HEK293T (cell line): ENCODE measurements at regions not wholly inside any gene's neighbourhood (a gene's known extent, or its start where the extent isn't known, plus 50 kb on each side); places are given as distances from the start of the nearest gene placed in this dataset.

Experiments
- CTCF ChIA-PET: fragments of 350-600 bp; formaldehyde crosslinking; extraction: SDS; loops from one replicate; lab custom pipeline; 2021; ENCODE audit warnings: antibody characterized with exemption, inconsistent platforms; lab: Yijun Ruan, JAX
- POLR2A ChIA-PET: fragments of 350-600 bp; formaldehyde crosslinking; extraction: SDS; loops from one replicate; lab custom pipeline; 2020; ENCODE audit warnings: antibody characterized with exemption, inconsistent platforms; lab: Yijun Ruan, JAX
- DNase-seq: peaks from one replicate; pipeline ENCODE4 v3.0.0; 2012; ENCODE audit warnings: mixed read lengths; ENCODE audit errors: extremely low spot score
- ARNT ChIP-seq: fragments of 450-650 bp; IDR thresholded peaks from 2 replicates; pipeline ENCODE4 v1.6.1; 2017; ENCODE audit warnings: mild to moderate bottlenecking
- BHLHE40 ChIP-seq: fragments of 450-650 bp; IDR thresholded peaks from 2 replicates; pipeline ENCODE4 v1.6.1; 2016; ENCODE audit warnings: mild to moderate bottlenecking, moderate library complexity, borderline replicate concordance
- CTBP1 ChIP-seq: fragments of 450-650 bp; IDR thresholded peaks from 2 replicates; pipeline ENCODE4 v1.6.1; 2016; ENCODE audit warnings: borderline replicate concordance
- ELF4 ChIP-seq: fragments of 450-650 bp; IDR thresholded peaks from 2 replicates; pipeline ENCODE4 v1.6.1; 2017; ENCODE audit warnings: antibody characterized with exemption
- FOXA1 ChIP-seq: fragments of 450-650 bp; IDR thresholded peaks from 2 replicates; pipeline ENCODE4 v1.6.1; 2016; ENCODE audit warnings: mild to moderate bottlenecking
- FOXK2 ChIP-seq: fragments of 450-650 bp; IDR thresholded peaks from 2 replicates; pipeline ENCODE4 v1.6.1; 2016; ENCODE audit warnings: mild to moderate bottlenecking
- FOXM1 ChIP-seq: fragments of 450-650 bp; IDR thresholded peaks from 2 replicates; pipeline ENCODE4 v1.6.1; 2017; ENCODE audit warnings: mild to moderate bottlenecking, borderline replicate concordance
- HDGF ChIP-seq: fragments of 450-650 bp; IDR thresholded peaks from 2 replicates; pipeline ENCODE4 v1.6.1; 2017; ENCODE audit warnings: antibody characterized with exemption, borderline replicate concordance
- L3MBTL2 ChIP-seq: fragments of 450-650 bp; conservative IDR thresholded peaks from 2 replicates; pipeline ENCODE4 v1.6.1; 2016; ENCODE audit warnings: mild to moderate bottlenecking
- LEF1 ChIP-seq: fragments of 450-650 bp; IDR thresholded peaks from 2 replicates; pipeline ENCODE4 v1.6.1; 2017; ENCODE audit warnings: mild to moderate bottlenecking, borderline replicate concordance
- NFRKB ChIP-seq: fragments of 450-650 bp; IDR thresholded peaks from 2 replicates; pipeline ENCODE4 v1.6.1; 2016; ENCODE audit warnings: mild to moderate bottlenecking, moderate library complexity
- SP1 ChIP-seq: fragments of 450-650 bp; IDR thresholded peaks from 2 replicates; pipeline ENCODE4 v1.6.1; 2017
- SUZ12 ChIP-seq: fragments of 450-650 bp; IDR thresholded peaks from 2 replicates; pipeline ENCODE4 v1.6.1; 2016; ENCODE audit warnings: mild to moderate bottlenecking
- TARDBP ChIP-seq: fragments of 450-650 bp; IDR thresholded peaks from 2 replicates; pipeline ENCODE4 v1.6.1; 2016
- ZNF384 ChIP-seq: fragments of 450-650 bp; IDR thresholded peaks from 2 replicates; pipeline ENCODE4 v1.6.1; 2016
- TF ChIP-seq, protein P1 (sequence below): fragments of 450-650 bp; IDR thresholded peaks from 2 replicates; pipeline ENCODE4 v1.6.1; 2016

DNA sequence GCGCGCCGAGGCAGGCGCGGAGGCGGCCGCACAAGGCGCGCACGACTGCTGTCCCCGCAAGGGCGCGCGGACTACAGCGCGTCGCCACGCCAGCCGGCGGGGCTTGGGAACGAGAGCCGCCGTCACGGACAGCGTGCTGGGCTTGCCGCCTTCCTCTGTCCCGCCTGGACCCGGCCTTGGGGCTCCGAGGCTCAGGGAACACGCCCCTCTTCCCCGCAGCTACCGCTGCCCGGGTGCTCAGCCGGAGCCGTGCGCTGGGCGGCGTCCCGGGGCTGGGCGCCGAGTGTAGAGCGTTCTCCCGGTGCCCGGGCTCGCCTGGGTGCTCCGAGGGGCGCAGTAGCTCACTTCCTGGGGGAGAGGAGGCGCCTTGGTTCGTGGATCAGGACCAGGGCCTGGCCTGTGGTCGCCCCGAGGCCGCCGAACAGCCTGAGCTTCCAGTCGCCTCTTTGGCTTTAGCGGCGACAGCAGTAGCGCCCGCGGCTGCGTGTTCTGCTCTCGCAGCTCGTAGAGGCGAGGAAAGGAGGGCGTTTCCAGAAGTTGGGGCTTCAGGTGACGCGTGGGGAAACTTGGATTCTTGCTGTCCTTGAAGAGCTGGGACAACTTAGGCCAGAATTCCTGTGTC lies 226.7 kb upstream of the C2CD4B start:
- CTCF ChIA-PET = interaction anchor here (0.6 kb wide), 1 partner anchor 189 kb away, joined by 3 read pairs; no protein-coding TSS in a partner anchor
- TF ChIP-seq TARDBP (no peak), L3MBTL2 (peak; percentile 31; the same call in 1 of the 2 replicates), LEF1 (no peak)
- DNase-seq = peak; percentile 25
- POLR2A ChIA-PET = interaction anchor here (0.7 to 1.9 kb wide), 2 partner anchors 14 to 26 kb away, joined by 3 to 4 read pairs; no protein-coding TSS in a partner anchor

DNA sequence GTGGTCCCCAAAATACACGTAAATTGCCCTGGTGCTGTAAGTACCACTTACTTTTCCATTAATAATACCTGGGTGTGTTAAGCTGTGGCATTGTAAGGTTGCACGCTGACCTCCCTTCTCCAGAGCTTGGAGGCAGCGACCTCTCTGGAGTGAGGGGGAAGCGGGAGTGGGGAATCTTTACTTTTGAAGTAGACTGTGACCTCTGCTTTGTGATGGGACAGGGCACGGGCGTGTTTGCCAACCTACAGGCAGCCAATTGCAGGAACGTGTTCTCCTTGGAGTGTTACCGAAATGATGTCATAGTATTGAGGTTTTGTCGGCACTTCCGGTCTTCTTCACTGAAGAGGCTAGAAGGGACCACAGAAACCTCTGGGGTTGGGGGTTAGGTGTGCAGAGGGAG lies 227.3 kb upstream of the C2CD4B start:
- ChIA-PET POLR2A (interaction anchor here (1.9 kb wide), 1 partner anchor 25 kb away, joined by 4 read pairs; no protein-coding TSS in a partner anchor), CTCF (interaction anchor here (0.7 to 0.8 kb wide), 2 partner anchors 17 to 157 kb away, joined by 3 to 5 read pairs; no protein-coding TSS in a partner anchor)
- no peak for DNase-seq
- no peak for TF ChIP-seq TARDBP
- TF ChIP-seq SP1 = no peak
- TF ChIP-seq CTBP1 = no peak
- no peak for TF ChIP-seq BHLHE40
- no peak for TF ChIP-seq ARNT
- no peak for TF ChIP-seq HDGF
- TF ChIP-seq L3MBTL2 = no peak
- TF ChIP-seq FOXA1 = no peak
- TF ChIP-seq ZNF384 = no peak
- no peak for TF ChIP-seq NFRKB

DNA sequence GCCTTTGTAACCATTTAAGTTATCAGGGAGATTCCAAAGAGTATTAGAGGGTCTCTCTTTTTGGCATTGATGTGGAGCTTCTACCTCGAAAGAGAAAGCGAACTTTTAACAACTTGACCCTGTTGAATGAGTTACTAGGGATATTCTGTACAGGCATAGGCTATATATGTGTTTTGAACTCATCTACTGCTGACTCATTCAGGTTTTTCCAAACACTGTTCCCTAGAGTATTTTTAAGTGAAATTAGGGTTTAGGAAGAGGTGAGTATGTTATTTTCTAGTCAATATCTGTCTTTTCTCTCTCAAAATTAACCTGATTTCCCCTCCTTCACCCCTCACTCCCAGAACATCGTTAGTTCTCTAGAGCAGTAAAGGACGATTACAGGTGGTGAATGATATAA lies 228.1 kb upstream of the C2CD4B start:
- POLR2A ChIA-PET = no interaction called here
- CTCF ChIA-PET = interaction anchor here (0.7 to 0.8 kb wide), 2 partner anchors 16 to 156 kb away, joined by 3 to 5 read pairs; no protein-coding TSS in a partner anchor
- no peak for TF ChIP-seq ZNF384
- TF ChIP-seq BHLHE40 = no peak
- no peak for TF ChIP-seq SUZ12
- no peak for TF ChIP-seq ARNT
- TF ChIP-seq HDGF = no peak
- TF ChIP-seq CTBP1 = no peak
- TF ChIP-seq LEF1 = no peak
- no peak for TF ChIP-seq SP1
- TF ChIP-seq FOXA1 = no peak
- TF ChIP-seq L3MBTL2 = no peak
- TF ChIP-seq NFRKB = no peak
- no peak for DNase-seq

DNA sequence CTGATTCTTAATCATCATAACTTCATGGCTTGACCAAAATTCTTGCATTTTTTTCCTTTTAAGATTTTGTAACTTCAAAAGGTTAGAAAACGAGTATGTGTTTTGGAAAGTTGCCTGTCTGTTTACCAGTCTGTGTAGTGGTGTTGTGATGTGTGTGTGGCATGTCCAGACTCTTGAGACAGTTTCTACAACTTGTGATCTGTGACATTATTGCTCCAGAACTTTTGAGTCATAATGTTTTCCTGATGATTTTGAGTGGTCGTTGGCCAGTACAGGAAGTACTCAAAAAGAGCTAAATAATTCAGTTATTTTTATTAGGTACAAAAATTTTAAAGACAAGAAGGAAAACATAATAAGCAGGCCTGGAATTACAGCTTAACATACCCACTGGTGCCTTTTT lies 229.0 kb upstream of the C2CD4B start:
- TF ChIP-seq FOXK2 = no peak
- TF ChIP-seq SUZ12 = no peak
- TF ChIP-seq BHLHE40 = no peak
- TF ChIP-seq LEF1 = no peak
- no peak for TF ChIP-seq ELF4
- no peak for TF ChIP-seq ARNT
- no peak for TF ChIP-seq L3MBTL2
- TF ChIP-seq ZNF384 = no peak
- TF ChIP-seq TARDBP = no peak
- TF ChIP-seq CTBP1 = no peak
- no peak for TF ChIP-seq FOXM1
- TF ChIP-seq NFRKB = no peak
- no peak for TF ChIP-seq FOXA1
- TF ChIP-seq HDGF = no peak
- TF ChIP-seq, protein P1, sequence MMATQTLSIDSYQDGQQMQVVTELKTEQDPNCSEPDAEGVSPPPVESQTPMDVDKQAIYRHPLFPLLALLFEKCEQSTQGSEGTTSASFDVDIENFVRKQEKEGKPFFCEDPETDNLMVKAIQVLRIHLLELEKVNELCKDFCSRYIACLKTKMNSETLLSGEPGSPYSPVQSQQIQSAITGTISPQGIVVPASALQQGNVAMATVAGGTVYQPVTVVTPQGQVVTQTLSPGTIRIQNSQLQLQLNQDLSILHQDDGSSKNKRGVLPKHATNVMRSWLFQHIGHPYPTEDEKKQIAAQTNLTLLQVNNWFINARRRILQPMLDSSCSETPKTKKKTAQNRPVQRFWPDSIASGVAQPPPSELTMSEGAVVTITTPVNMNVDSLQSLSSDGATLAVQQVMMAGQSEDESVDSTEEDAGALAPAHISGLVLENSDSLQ = no peak
- no peak for TF ChIP-seq SP1
- no peak for DNase-seq
- CTCF ChIA-PET = interaction anchor here (0.7 kb wide), 1 partner anchor 1676 kb away, joined by 3 read pairs; no protein-coding TSS in a partner anchor
- POLR2A ChIA-PET = interaction anchor here (0.6 kb wide), 1 partner anchor 28 kb away, joined by 4 read pairs; no protein-coding TSS in a partner anchor

DNA sequence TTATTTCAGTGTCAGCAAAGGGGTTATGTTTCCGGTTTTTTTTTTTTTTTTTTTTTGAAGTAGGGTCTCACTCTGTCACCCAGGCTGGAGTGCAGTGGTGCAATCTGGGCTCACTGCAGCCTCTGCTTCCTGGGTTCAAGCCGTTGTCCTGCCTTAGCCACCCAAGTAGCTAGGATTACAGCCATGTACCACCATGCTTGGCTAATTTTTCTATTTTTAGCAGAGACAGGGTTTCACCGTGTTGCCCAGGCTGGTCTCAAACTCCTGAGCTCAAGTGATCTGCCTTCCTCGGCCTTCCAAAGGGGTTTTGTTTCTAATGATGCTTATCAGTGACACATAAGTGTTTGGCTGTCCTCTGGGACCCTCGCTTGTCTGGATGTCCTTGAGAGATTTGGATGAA lies 235.7 kb upstream of the C2CD4B start:
- POLR2A ChIA-PET = interaction anchor here (0.8 kb wide), 1 partner anchor 12 kb away, joined by 3 read pairs; no protein-coding TSS in a partner anchor
- TF ChIP-seq SUZ12 = no peak
- TF ChIP-seq ELF4 = no peak
- TF ChIP-seq ZNF384 = no peak
- TF ChIP-seq SP1 = no peak
- TF ChIP-seq FOXK2 = no peak
- no peak for TF ChIP-seq L3MBTL2
- TF ChIP-seq HDGF = no peak
- no peak for TF ChIP-seq FOXA1
- no peak for TF ChIP-seq CTBP1
- TF ChIP-seq TARDBP = no peak
- TF ChIP-seq, protein P1 = no peak
- no peak for TF ChIP-seq NFRKB
- no peak for TF ChIP-seq FOXM1
- no peak for TF ChIP-seq ARNT
- no peak for TF ChIP-seq BHLHE40
- no peak for TF ChIP-seq LEF1
- no peak for DNase-seq
- CTCF ChIA-PET = no interaction called here

DNA sequence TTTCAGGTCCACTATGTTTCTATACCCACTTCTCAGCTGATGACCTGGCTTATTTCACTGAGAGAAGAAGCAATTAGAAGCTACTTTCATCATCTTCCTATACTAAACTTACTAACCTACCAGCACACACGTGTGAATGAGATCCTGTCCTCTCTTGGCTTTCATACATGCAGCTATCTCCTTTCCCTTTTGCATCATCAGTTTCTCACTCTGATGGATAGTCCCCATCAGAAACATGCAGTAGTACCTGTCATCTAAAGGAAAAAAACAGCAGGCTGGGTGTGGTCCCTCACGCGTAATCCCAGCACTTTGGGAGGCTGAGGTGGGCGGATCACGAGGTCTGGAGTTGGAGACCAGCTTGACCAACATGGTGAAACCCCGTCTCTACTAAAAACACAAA lies 237.6 kb upstream of the C2CD4B start:
- CTCF ChIA-PET = interaction anchor here (0.7 kb wide), 1 partner anchor 556 kb away, joined by 3 read pairs; no protein-coding TSS in a partner anchor
- DNase-seq = no peak
- POLR2A ChIA-PET = no interaction called here
- TF ChIP-seq LEF1 = no peak

DNA sequence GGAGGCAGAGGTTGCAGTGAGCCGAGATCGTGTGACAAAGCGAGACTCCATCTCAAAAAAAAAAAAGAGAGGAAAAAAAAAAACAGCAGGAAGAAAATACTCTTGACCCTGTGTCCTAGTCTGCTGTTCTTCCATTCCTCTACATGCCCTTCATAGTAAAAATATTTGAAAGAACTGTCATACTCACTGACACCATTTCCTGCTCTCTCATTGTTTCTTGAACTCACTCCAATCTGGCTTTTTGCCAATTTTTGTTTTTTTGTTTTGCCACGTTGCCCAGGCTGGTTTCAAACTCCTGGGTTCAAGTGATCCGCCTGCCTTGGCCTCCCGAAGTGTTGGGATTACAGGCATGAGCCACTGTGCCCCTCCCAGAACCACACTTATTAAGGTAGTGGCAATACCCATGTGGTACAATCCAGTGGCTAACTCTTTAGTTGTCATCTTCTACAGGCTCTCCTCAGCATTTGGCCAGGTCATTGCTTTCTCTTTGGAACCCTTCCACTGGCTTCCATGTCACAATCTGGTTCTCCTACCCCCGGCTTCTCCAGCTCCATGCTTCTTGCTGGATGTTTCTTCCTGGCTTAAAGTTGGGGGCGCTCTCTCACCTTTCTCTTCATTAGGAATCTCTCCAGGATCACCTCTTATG lies 238.2 kb upstream of the C2CD4B start:
- no peak for DNase-seq

More for the DNA sequence above, 238.2 kb upstream of the C2CD4B start:
- CTCF ChIA-PET = interaction anchor here (0.7 kb wide), 1 partner anchor 556 kb away, joined by 3 read pairs; no protein-coding TSS in a partner anchor
- POLR2A ChIA-PET = no interaction called here
- TF ChIP-seq TARDBP (no peak), ELF4 (no peak), SUZ12 (no peak), NFRKB (no peak), BHLHE40 (no peak), SP1 (no peak), FOXK2 (no peak), HDGF (no peak), FOXA1 (no peak), FOXM1 (no peak), CTBP1 (no peak), ARNT (no peak), ZNF384 (no peak), L3MBTL2 (no peak), LEF1 (no peak)
- TF ChIP-seq, protein P1 = no peak
